Activated T-helper 2 cell treated with anti-CD3 and anti-CD28 coated beads, Interferon-gamma antibody, Interleukin-2, Interleukin-4, amounts not matched to agents 10 μg/mL and 5 μg/mL and 100 μg/mL, durations not matched to agents 14 hours and 24 hours and 36 hours (primary cell): ENCODE measurements at regions not wholly inside any gene's neighbourhood (a gene's known extent, or its start where the extent isn't known, plus 50 kb on each side); places are given as distances from the start of the nearest gene placed in this dataset.

ENCODE experiments used
- DNase-seq: peaks from one replicate; pipeline ENCODE4 v3.0.0; 2021; ENCODE audit warnings: low spot score
- H3K27ac Mint-ChIP-seq: one replicate; pipeline ENCODE4 v1.8.0; 2021; ENCODE audit warnings: mixed read lengths
- H3K27me3 Mint-ChIP-seq: one replicate; pipeline ENCODE4 v1.8.0; 2021; ENCODE audit warnings: low read depth, mixed read lengths
- H3K36me3 Mint-ChIP-seq: one replicate; pipeline ENCODE4 v1.8.0; 2021; ENCODE audit warnings: low read depth, mixed read lengths
- H3K4me1 Mint-ChIP-seq: one replicate; pipeline ENCODE4 v1.8.0; 2021; ENCODE audit warnings: low read depth, mixed read lengths
- H3K4me3 Mint-ChIP-seq: one replicate; pipeline ENCODE4 v1.8.0; 2021; ENCODE audit warnings: low read depth, mild to moderate bottlenecking, moderate library complexity, mixed read lengths
- H3K9me3 Mint-ChIP-seq: one replicate; pipeline ENCODE4 v1.8.0; 2021; ENCODE audit warnings: mixed read lengths
- intact Hi-C: fragments of 100-400 bp; cut with micrococcal nuclease; formaldehyde crosslinking; loops from one replicate; pipeline ENCODE4 v1.15.1; 2023

DNA sequence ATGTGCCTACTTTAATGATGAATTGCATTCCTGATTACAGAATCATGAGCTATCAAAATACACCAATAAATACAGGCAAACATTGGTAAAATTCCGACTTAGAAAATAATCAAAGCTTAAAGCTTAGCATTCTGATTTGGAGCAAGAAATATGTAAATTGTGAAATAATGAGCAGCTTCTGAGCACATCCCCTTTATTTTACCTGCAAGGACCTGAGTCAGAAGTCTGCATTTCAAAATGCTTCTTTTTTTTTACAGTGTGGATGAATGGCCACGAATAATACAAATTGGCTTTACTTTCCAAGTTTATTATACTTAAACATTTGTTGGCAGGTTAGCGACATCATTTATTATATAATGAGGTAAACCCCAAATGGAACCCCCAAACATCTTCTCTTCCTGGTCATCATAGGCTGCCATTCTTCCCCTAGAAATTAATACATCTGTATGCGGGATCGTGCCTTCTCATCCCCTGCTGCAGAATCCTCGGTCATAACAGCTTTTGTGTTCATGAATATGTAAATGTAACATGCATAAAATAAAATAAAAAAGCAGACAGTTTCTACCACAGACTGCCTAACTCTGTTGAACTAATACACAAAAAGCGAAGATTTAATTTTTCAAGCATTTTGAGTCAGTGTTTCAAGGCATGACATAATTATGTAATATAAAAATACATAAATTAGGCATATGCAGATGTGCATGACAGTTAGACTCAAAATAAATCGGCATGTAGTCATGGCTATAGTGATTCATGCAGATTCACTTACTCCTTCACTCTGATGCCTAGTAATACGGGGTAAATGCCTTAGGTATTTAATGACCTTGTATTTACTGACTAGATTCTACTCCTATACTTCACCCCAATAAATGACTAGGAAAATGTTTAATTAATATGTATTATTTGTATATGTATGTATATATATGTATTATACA, 339.7 kb downstream of the USP25 start:
- H3K36me3 Mint-ChIP-seq, result no peaks in the 10 kb centered on the region
- no peak overlapping the region for H3K4me3 Mint-ChIP-seq
- no peaks in the 10 kb centered on the region for H3K27me3 Mint-ChIP-seq
- DNase-seq, result no peak
- H3K27ac Mint-ChIP-seq, result no peak overlapping the region
- H3K9me3 Mint-ChIP-seq, result no peaks in the 10 kb centered on the region
- H3K4me1 Mint-ChIP-seq, result no peaks in the 10 kb centered on the region
- intact Hi-C loops, result no loop called here

- DNase-seq, result no peak
- no peaks in the 10 kb centered on the region for H3K36me3 Mint-ChIP-seq
- no peaks in the 10 kb centered on the region for H3K4me1 Mint-ChIP-seq
- H3K27me3 Mint-ChIP-seq, result no peaks in the 10 kb centered on the region
- no peak overlapping the region for H3K27ac Mint-ChIP-seq
- no peak overlapping the region for H3K4me3 Mint-ChIP-seq
- H3K9me3 Mint-ChIP-seq, result no peaks in the 10 kb centered on the region
- intact Hi-C loops, result no loop called here
Observed at GRCh38 chr21:16070207-16070651, 340.4 kb downstream of the USP25 start.

DNA sequence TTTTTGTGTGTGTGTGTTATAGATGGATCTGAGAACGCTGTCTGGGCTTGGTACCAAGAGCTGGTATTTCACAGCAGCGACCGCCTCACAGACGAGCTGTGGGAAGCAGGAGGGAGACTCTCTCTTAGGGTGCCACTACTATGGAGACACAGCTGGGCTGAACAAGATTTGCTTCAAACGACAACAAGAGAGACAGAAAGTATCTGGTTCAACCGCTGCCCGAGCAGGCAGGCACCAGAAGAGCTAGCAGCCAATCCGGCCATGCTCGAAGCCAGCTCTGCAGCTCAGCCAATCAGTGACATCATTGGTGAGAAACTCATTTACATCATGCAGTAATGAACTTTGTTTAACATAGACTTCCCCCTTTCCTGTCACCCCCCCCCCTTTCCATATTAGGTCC, 341.3 kb downstream of the USP25 start:
- Mint-ChIP-seq H3K36me3 (no peaks in the 10 kb centered on the region), H3K4me3 (no peak overlapping the region), H3K27me3 (no peaks in the 10 kb centered on the region), H3K9me3 (no peaks in the 10 kb centered on the region), H3K27ac (no peak overlapping the region), H3K4me1 (no peaks in the 10 kb centered on the region)
- intact Hi-C loops, result no loop called here
- DNase-seq, result no peak

GRCh38 chr21:16071761-16072160, 342.0 kb downstream of the USP25 start:
- Mint-ChIP-seq H3K36me3 (no peaks in the 10 kb centered on the region), H3K4me1 (no peaks in the 10 kb centered on the region), H3K4me3 (no peak overlapping the region), H3K9me3 (no peaks in the 10 kb centered on the region), H3K27me3 (no peaks in the 10 kb centered on the region), H3K27ac (no peak overlapping the region)
- DNase-seq, result no peak
- intact Hi-C loops, result no loop called here

- Mint-ChIP-seq H3K27ac (no peak overlapping the region), H3K36me3 (no peaks in the 10 kb centered on the region), H3K4me1 (no peaks in the 10 kb centered on the region), H3K27me3 (no peaks in the 10 kb centered on the region), H3K4me3 (no peak overlapping the region), H3K9me3 (no peaks in the 10 kb centered on the region)
- intact Hi-C loops, result no loop called here
- no peak for DNase-seq
Observed at GRCh38 chr21:16072221-16072620, 342.4 kb downstream of the USP25 start.

DNA sequence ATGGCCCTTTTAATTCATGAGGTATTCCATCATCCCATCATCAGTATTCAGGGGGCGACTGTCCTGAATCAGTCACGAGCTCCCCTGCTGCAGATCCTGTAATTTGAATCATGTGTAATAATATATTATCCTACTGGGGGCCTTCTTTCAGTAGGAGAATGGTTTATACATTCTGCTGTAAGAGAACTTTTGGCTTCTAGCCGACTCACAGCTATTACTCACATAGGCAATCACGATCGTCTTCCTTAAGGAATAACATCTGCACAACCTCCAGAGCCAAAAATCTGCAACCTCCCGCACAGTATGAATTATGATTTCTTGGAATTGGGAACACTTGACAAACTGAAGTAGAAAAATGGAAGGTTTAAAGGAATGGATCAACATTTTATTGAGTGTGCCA, 343.0 kb downstream of the USP25 start:
- DNase-seq, result no peak
- H3K36me3 Mint-ChIP-seq, result no peaks in the 10 kb centered on the region
- no peak overlapping the region for H3K27ac Mint-ChIP-seq
- H3K4me1 Mint-ChIP-seq, result no peaks in the 10 kb centered on the region
- no peak overlapping the region for H3K4me3 Mint-ChIP-seq
- H3K27me3 Mint-ChIP-seq, result no peaks in the 10 kb centered on the region
- intact Hi-C loops, result no loop called here
- H3K9me3 Mint-ChIP-seq, result no peaks in the 10 kb centered on the region

GRCh38 chr21:16073586-16073985, 343.8 kb downstream of the USP25 start:
- H3K36me3 Mint-ChIP-seq, result no peaks in the 10 kb centered on the region
- intact Hi-C loops, result no loop called here
- DNase-seq, result no peak
- no peaks in the 10 kb centered on the region for H3K27me3 Mint-ChIP-seq
- no peaks in the 10 kb centered on the region for H3K9me3 Mint-ChIP-seq
- no peak overlapping the region for H3K27ac Mint-ChIP-seq
- no peak overlapping the region for H3K4me3 Mint-ChIP-seq
- no peaks in the 10 kb centered on the region for H3K4me1 Mint-ChIP-seq

- no peak for DNase-seq
- no peaks in the 10 kb centered on the region for H3K27me3 Mint-ChIP-seq
- intact Hi-C loops, result no loop called here
- no peaks in the 10 kb centered on the region for H3K4me1 Mint-ChIP-seq
- H3K36me3 Mint-ChIP-seq, result no peaks in the 10 kb centered on the region
- H3K9me3 Mint-ChIP-seq, result no peaks in the 10 kb centered on the region
- no peak overlapping the region for H3K4me3 Mint-ChIP-seq
- no peak overlapping the region for H3K27ac Mint-ChIP-seq
Observed at GRCh38 chr21:16074950-16075489, 345.2 kb downstream of the USP25 start.

GRCh38 chr21:16075649-16076282, 346.0 kb downstream of the USP25 start:
- Mint-ChIP-seq H3K4me3 (no peak overlapping the region), H3K4me1 (no peaks in the 10 kb centered on the region), H3K27ac (no peak overlapping the region), H3K36me3 (no peaks in the 10 kb centered on the region), H3K27me3 (no peaks in the 10 kb centered on the region), H3K9me3 (no peaks in the 10 kb centered on the region)
- DNase-seq, result no peak
- intact Hi-C loops, result no loop called here

DNA sequence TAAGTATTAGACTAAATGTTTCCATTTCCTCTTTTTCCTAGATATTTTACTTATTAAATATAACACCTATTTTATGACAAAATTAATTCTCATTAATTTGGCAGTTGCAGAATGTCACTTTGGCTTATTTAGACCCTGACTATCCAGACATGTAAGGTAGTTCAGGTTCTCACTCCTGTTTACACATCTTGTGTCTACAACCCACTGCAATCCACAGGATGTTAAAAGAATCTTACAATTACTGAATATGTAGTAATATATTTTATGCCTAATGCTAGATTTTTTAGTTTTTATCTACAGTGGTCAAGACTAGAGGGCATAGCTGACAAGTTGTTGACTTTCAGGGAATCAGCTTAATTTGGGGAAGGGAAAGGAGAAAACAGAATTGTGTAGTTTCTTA, 346.7 kb downstream of the USP25 start:
- H3K36me3 Mint-ChIP-seq, result no peaks in the 10 kb centered on the region
- H3K4me3 Mint-ChIP-seq, result no peak overlapping the region
- H3K27ac Mint-ChIP-seq, result no peak overlapping the region
- DNase-seq, result no peak
- H3K9me3 Mint-ChIP-seq, result no peaks in the 10 kb centered on the region
- no peaks in the 10 kb centered on the region for H3K27me3 Mint-ChIP-seq
- intact Hi-C loops, result no loop called here
- H3K4me1 Mint-ChIP-seq, result no peaks in the 10 kb centered on the region

DNA sequence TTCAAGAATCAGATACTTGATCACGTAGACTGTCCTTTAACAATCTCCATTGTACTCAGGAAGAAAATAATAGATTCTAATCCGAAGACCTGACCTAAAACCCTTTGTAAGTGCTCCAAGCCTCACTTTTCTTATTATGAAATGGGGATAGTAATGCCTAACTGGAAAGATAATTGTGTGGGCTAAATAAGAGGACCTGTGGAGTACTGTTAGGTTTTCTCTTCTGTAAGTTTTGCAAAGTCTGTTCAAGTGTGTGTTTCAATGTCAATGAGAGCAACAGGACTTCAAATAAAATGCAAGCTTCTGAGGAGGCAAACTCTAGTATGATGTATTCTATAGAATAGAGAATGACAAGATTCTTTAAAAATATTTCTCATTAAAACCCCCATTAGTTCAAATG, 348.6 kb downstream of the USP25 start:
- no peaks in the 10 kb centered on the region for H3K27me3 Mint-ChIP-seq
- no peak for DNase-seq
- H3K4me3 Mint-ChIP-seq, result no peak overlapping the region
- no peak overlapping the region for H3K27ac Mint-ChIP-seq
- H3K4me1 Mint-ChIP-seq, result no peaks in the 10 kb centered on the region
- no peaks in the 10 kb centered on the region for H3K9me3 Mint-ChIP-seq
- H3K36me3 Mint-ChIP-seq, result no peaks in the 10 kb centered on the region
- intact Hi-C loops, result no loop called here

DNA sequence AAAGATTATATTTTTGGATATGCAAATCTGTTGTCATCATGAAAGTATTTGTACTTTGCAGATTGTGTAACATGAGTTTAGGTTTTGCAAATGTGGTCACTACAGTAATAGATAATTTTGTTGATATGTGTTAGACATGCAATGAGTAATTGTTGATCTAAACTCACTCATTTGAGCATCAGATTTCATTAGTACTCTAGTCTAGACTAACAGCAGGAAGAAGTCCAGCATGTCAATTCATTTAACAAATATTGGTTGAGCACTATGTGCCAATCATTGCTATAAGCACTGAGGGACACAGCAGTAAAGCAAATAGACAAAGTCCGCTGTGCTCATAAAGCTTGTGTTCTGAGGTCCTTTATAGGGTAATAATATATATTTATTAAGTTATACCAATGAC, 350.0 kb downstream of the USP25 start:
- no peaks in the 10 kb centered on the region for H3K36me3 Mint-ChIP-seq
- no peaks in the 10 kb centered on the region for H3K4me1 Mint-ChIP-seq

DNA sequence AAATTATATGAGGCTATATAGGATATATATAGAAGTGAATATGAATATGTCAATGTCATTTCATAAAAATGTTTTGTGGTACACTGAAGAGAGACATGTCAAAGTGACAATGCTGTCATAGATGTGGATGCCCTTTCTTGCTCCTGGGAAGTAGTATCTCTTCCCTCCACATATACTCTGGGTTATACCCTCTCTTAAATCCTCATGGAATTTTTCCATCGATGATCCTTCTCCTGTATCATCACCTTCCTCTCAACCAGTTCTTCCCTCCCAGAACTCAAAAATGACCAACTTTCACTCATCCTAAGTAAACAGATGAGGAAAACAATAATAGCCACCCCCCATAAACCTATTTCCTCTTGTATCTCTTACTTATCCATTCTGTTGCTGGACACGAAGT, 351.5 kb downstream of the USP25 start:
- no peaks in the 10 kb centered on the region for H3K9me3 Mint-ChIP-seq
- no peaks in the 10 kb centered on the region for H3K27me3 Mint-ChIP-seq
- H3K27ac Mint-ChIP-seq, result no peak overlapping the region
- H3K4me3 Mint-ChIP-seq, result no peak overlapping the region
- DNase-seq, result no peak
- H3K4me1 Mint-ChIP-seq, result no peaks in the 10 kb centered on the region
- intact Hi-C loops, result no loop called here
- H3K36me3 Mint-ChIP-seq, result no peaks in the 10 kb centered on the region

More for the DNA sequence above, 350.0 kb downstream of the USP25 start:
- H3K27me3 Mint-ChIP-seq, result no peaks in the 10 kb centered on the region
- H3K9me3 Mint-ChIP-seq, result no peaks in the 10 kb centered on the region
- no peak for DNase-seq
- no peak overlapping the region for H3K4me3 Mint-ChIP-seq
- intact Hi-C loops, result no loop called here
- no peak overlapping the region for H3K27ac Mint-ChIP-seq
